AG10803 (cell line): ENCODE measurements at regions not wholly inside any gene's neighbourhood (a gene's known extent, or its start where the extent isn't known, plus 50 kb on each side); places are given as distances from the start of the nearest gene placed in this dataset.

Source experiments
- DNase-seq: peaks from one replicate; pipeline ENCODE4 v3.0.0; 2010; ENCODE audit warnings: low read depth
- H3K4me3 ChIP-seq: 2 replicates; pipeline ENCODE4 v1.5.1; 2011; ENCODE audit warnings: mild to moderate bottlenecking, low read length, control low read depth
- TF ChIP-seq, protein P1 (sequence below): conservative IDR thresholded peaks from 2 replicates; pipeline ENCODE4 v1.5.1; 2011; ENCODE audit warnings: mild to moderate bottlenecking, low read length, control low read depth, inconsistent platforms

DNA sequence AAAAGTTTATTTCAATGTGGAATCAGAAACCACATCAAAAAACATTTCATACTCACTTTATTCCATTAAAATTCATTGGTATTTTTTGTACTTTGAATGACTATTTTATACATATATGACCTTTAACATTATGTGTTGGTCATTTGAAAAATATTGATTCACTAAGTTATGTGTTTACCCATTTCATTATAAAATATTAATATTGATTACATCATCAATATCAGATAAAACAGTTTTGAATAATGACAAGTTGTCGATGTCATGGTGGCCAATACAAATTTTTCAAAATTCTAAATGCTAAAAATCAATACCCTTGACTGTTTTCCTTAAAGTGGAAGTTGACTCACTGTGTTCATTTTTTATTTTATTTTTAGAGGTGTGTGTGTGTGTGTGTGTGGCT lies 239.7 kb upstream of the ROBO1 start:
- DNase-seq, result no peak
- H3K4me3 ChIP-seq, result no peak overlapping the region
- TF ChIP-seq, protein P1, sequence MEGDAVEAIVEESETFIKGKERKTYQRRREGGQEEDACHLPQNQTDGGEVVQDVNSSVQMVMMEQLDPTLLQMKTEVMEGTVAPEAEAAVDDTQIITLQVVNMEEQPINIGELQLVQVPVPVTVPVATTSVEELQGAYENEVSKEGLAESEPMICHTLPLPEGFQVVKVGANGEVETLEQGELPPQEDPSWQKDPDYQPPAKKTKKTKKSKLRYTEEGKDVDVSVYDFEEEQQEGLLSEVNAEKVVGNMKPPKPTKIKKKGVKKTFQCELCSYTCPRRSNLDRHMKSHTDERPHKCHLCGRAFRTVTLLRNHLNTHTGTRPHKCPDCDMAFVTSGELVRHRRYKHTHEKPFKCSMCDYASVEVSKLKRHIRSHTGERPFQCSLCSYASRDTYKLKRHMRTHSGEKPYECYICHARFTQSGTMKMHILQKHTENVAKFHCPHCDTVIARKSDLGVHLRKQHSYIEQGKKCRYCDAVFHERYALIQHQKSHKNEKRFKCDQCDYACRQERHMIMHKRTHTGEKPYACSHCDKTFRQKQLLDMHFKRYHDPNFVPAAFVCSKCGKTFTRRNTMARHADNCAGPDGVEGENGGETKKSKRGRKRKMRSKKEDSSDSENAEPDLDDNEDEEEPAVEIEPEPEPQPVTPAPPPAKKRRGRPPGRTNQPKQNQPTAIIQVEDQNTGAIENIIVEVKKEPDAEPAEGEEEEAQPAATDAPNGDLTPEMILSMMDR, result no peak

DNA sequence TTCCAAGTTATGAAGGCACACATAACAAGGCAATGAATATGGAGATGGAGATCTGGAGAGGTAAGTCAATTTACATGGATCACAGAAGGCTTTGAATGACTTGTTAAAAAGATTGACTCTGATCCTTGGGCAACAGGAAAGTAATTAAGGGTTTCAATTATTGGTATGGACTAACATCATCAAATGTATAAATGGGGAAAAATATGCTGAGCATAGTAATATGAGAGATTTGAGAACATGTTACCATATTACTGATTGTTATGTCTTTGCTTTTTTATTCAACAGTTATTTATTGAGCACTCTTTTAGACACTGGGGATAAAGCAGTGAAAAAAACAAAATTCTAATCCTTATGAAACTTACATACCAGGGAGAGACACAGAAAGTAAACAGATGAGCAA lies 238.5 kb upstream of the ROBO1 start:
- no peak overlapping the region for H3K4me3 ChIP-seq
- TF ChIP-seq, protein P1, result no peak
- DNase-seq, result no peak

DNA sequence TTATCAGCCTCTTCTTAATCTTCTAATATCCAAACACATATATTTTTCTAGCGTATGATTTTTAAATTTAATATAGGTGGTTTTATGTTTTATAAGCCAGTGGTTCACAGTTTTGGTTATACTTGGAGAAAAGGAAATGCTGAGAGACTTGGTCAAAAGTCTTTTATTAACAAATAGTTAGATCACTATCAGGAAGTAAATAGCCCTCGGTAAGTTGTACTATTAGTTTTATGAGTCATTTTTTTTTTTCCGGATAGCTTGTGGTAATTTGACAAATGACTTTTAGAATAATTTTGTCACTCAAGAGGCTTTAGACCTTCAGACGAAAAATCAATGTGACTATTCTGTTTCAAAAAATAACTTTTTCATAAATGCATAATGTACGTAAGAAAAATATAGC lies 232.2 kb upstream of the ROBO1 start:
- no peak for DNase-seq
- TF ChIP-seq, protein P1, result no peak
- H3K4me3 ChIP-seq, result no peak overlapping the region

DNA sequence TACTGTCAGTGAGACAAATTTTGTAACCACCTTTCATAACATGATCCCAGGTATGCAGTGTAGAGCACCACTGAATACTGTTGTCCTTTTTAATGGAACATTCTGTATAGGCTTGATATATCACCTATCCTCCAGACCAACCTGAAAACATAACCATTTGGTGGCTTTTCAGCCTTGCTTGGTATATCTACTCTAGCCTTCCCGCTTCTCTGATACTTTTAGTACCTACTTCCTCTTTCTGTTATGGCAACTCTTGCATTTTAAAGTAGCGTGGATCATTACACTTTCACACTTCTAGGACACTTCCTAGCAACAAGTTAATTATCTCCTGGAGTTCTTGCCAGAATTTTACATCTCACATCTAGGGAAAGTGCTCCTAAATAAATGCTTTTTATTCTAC lies 226.6 kb upstream of the ROBO1 start:
- H3K4me3 ChIP-seq, result no peak overlapping the region
- DNase-seq, result no peak
- TF ChIP-seq, protein P1, result no peak

DNA sequence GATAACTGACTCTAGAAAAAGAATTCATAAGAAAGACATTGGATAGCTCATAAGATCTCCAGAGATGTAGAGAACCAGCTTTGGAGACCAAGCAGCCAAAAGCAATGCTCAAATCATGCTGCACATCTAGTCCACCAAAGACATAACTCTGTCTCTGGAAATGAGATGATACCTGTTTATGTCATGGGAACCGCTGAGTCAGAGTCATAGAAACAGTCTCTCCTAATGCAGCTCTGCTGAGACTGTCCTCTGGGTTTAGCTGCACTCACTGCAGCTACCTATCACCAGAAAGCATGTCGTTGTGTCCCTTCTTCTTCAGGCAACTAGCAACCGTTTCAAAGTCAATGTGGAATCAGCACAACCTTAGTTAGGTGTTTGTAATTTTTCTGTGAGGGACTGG lies 218.5 kb upstream of the ROBO1 start:
- DNase-seq, result no peak
- TF ChIP-seq, protein P1, result no peak
- H3K4me3 ChIP-seq, result no peak overlapping the region

DNA sequence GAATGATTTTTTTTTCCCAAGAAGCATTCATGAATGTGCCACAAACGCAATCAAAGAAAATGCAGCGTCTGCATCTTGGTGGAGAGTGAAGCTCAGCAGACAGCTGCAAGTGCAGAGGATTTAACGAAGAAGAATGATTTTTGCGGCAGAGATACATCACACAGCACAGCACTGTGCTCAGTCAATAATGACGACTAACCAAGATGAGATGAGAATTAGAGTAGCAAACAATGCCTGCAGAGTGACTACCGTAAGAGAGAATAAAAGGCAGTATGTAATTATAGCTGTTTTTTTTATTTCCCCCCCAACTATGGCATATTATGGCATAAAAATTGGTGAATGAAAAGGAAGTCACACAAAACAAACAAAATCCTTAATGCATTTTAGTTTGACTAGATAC lies 218.0 kb upstream of the ROBO1 start:
- DNase-seq, result no peak
- no peak overlapping the region for H3K4me3 ChIP-seq
- TF ChIP-seq, protein P1, result no peak

DNA sequence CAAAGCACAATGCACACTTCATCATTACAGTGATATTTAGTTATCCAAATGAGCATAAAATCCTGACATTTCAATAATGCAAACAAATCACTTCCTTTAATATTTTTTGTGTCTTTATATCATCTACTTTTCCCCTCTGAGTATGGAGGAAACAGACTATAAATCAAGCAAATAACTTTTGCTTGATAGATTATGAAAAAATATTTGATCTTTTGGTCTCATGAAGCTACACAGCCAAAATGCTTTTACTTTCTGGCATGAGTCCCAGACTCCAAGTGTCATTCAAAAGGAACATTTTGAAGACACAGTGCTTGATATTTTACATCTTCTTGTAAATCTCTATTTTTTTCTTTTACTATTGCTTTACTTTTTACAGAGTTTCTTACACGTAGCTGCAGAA lies 215.3 kb upstream of the ROBO1 start:
- DNase-seq, result no peak
- no peak overlapping the region for H3K4me3 ChIP-seq
- TF ChIP-seq, protein P1, result no peak
